HG03432 (cell line): ENCODE measurements at regions not wholly inside any gene's neighbourhood (a gene's known extent, or its start where the extent isn't known, plus 50 kb on each side); places are given as distances from the start of the nearest gene placed in this dataset.

ENCODE experiments used
- ATAC-seq: cut with Tn5 transposase; IDR thresholded peaks from one replicate; pipeline ENCODE4 v1.9.1; 2021; ENCODE audit warnings: mild to moderate bottlenecking, moderate library complexity; ENCODE audit not compliant: unreplicated experiment

DNA sequence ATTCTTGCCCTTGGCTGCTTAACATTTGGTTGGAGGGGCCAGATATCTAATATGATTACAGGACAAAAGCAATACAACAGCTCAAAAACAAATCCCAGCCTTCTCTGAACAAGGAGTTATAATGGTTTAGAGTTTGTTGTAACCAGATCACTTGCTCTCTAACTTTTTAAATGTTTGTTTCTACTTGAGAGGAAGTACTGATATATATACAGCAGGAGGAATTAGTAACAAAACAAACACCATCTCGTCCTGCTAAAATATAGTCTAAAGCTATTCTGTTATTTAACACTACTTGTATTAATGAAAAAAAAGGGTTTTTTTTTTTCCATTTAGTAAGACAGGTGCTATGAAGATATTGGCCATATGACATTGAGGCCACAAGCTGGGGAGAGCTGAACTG, 60.9 kb upstream of the TMEM17 start:
- no peak for ATAC-seq

DNA sequence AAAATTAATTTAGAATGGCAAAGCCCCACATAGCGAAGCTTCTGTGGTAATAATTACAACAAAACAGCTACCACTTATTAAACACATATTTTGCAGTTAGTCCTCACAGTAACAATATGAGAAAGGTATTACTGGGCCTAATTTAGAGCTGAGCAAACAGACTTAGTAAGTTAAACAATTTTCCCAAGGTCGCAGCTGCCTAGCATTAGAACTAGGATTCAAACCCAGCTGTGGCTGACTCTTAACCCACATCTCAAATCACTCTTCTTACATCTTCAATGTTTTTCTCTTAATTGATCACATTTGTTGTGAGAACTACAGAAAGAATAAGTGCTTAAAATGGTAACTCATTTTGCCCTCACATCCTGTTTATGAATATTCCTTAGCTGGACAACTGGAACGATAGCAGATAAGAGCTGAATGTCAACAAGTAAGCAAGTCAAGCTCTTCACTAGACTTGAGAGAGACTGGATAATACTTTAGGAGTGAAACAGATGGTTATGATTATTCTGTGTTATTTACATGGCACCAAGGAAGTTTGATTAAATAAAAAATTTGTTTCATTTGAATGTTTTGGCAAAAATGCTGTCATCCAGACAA, 59.4 kb upstream of the TMEM17 start:
- ATAC-seq = no peak

DNA sequence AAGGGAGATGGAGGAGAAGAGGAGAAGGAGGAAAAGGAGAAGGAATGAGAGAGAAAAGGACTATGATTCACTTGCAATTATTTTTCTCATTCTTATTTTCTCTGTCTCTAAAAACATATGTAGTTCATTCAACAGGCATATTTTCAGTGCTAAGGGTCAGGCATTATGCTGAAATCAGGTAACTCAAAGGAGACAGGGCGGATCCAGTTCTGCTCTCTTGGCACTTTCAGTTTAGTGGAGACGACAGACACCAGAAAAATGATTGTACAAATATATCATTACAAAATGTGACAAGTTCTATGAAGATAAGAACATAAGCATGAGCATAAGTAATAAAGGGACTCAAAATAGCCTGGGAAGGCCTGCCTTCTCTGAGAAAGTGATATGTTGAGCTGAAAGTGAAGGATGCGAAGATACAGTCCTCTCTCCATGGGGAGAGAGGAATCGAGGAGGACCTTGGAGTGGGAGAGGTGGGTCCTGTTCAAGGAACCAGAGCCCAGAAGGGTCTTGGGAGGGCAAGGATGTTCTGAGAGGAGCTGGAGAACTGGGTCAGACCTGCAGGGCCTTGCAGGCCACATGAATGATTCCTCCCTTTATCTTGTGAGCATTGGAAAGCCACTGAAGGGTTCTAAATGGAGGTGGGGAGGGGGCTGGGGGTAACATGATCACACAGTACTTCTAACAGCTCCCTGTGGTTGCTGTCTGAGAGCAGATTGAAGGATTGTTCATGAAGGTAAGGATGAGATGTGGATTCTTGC, 58.6 kb upstream of the TMEM17 start:
- no peak for ATAC-seq

DNA sequence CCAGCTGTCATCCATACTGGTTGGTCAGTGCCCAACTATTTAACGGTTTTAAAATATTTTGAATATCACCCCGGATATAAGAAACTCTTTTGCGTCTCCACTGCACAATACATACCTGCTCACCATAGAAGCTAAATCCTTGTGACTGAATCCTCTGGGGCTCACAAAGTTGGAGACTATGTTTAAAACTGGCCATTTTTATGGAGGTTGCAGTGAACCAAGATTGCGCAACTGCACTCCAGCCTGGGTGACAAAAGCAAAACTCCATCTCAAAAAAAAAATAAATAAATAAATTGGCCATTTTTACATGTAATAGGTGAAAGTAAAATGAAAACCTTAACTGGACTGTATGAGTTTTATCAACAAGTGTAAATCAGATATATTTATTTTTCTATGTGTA, 55.6 kb upstream of the TMEM17 start:
- ATAC-seq = no peak

DNA sequence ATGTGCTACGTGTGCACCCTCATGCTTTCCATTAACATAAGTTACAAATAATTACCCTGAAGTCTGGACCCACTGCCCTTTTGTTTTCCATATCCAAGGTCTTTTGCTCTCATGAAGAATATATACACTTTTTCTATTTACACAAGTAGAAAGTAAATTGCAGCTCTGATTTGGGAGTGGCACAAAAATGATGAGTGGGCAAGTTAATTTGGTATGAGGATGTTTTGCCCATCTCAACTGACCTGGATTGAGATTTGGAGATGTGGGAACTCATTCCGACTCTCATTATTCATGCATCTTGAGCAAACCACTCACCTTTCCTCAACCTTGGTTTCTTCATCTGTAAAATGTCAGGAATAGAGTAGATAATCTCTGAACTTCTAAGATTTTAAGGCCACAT, 53.6 kb upstream of the TMEM17 start:
- ATAC-seq = no peak

GRCh38 chr2:62558743-62559142, 52.7 kb upstream of the TMEM17 start:
- ATAC-seq = no peak

DNA sequence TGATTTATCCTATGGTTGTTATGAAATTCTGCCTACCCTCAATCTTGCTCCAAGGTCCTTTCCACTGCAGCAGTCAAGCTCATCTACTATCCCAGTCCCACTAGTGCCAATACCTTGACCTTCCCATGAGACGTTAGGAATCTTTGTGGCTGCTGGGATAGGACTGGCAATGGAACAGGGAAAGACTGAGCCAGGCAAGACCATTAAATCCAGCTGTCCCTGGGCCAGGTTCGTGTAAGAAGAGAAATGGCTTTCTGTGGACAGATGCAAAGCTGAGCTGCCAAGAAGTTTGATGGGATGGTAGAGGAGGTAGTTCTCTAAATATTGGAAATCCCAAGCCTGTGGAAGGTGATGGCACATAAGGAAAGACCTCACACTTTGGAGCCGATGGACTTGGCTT, 50.1 kb upstream of the TMEM17 start:
- ATAC-seq = no peak
